ENCODE measurements at regions not wholly inside any gene's neighbourhood (a gene's known extent, or its start where the extent isn't known, plus 50 kb on each side); places are given as distances from the start of the nearest gene placed in this dataset.

- TF ChIP-seq EZH2phosphoT487 (IDR thresholded peaks at IDR 0.05; ENCODE audit: insufficient read depth, low read depth) (no peak), EZH2 (IDR thresholded peaks at IDR 0.05; ENCODE audit: insufficient read depth, poor library complexity, severe bottlenecking) (no peak)
Observed at GRCh38 chr5:158286827-158287226, 427.9 kb upstream of the CLINT1 start.

All from GM23248 (cell line).